ENCODE measurements at regions not wholly inside any gene's neighbourhood (a gene's known extent, or its start where the extent isn't known, plus 50 kb on each side); places are given as distances from the start of the nearest gene placed in this dataset.

- Mint-ChIP-seq H3K9me3 (peaks cover 3% of the 10 kb centered on the region), H3K36me3 (no peaks in the 10 kb centered on the region), H3K4me1 (ENCODE audit: unreplicated experiment) (peaks cover 10% of the 10 kb centered on the region), H3K27me3 (peaks cover 18% of the 10 kb centered on the region), H3K4me3 (no peak overlapping the region), H3K27ac (no peak overlapping the region)
- no peak for TF ChIP-seq CTCF (conservative IDR thresholded peaks at IDR 0.05)
- no peak for DNase-seq (ENCODE audit: extremely low spot score, unreplicated experiment)
Measured at GRCh38 chr7:69433081-69433480, 165.2 kb upstream of the AUTS2 start.

GRCh38 chr7:69434398-69434815, 163.9 kb upstream of the AUTS2 start:
- DNase-seq (ENCODE audit: extremely low spot score, unreplicated experiment), result no peak
- Mint-ChIP-seq H3K36me3 (no peaks in the 10 kb centered on the region), H3K4me1 (ENCODE audit: unreplicated experiment) (peaks cover 17% of the 10 kb centered on the region), H3K4me3 (no peak overlapping the region), H3K9me3 (peaks cover 3% of the 10 kb centered on the region), H3K27me3 (peaks cover 18% of the 10 kb centered on the region), H3K27ac (no peak overlapping the region)
- TF ChIP-seq CTCF (conservative IDR thresholded peaks at IDR 0.05), result no peak

GRCh38 chr7:69435711-69436110, 162.6 kb upstream of the AUTS2 start:
- H3K9me3 Mint-ChIP-seq, result peaks cover 3% of the 10 kb centered on the region
- no peak for TF ChIP-seq CTCF (conservative IDR thresholded peaks at IDR 0.05)
- peaks cover 10% of the 10 kb centered on the region for H3K4me1 Mint-ChIP-seq (ENCODE audit: unreplicated experiment)
- no peak overlapping the region for H3K4me3 Mint-ChIP-seq
- no peak for DNase-seq (ENCODE audit: extremely low spot score, unreplicated experiment)
- H3K36me3 Mint-ChIP-seq, result no peaks in the 10 kb centered on the region
- peaks cover 10% of the 10 kb centered on the region for H3K27me3 Mint-ChIP-seq
- no peak overlapping the region for H3K27ac Mint-ChIP-seq

GRCh38 chr7:69436946-69437345, 161.3 kb upstream of the AUTS2 start:
- TF ChIP-seq CTCF (conservative IDR thresholded peaks at IDR 0.05), result no peak
- no peak for DNase-seq (ENCODE audit: extremely low spot score, unreplicated experiment)
- Mint-ChIP-seq H3K4me3 (no peak overlapping the region), H3K4me1 (ENCODE audit: unreplicated experiment) (peaks cover 9% of the 10 kb centered on the region), H3K27ac (no peak overlapping the region), H3K36me3 (no peaks in the 10 kb centered on the region), H3K9me3 (peaks cover 3% of the 10 kb centered on the region), H3K27me3 (peaks cover 6% of the 10 kb centered on the region)

GRCh38 chr7:69438584-69439412, 159.5 kb upstream of the AUTS2 start:
- no peak for TF ChIP-seq CTCF (conservative IDR thresholded peaks at IDR 0.05)
- H3K27ac Mint-ChIP-seq, result peak overlapping the region; percentile 28
- peaks cover 3% of the 10 kb centered on the region for H3K9me3 Mint-ChIP-seq
- H3K36me3 Mint-ChIP-seq, result no peaks in the 10 kb centered on the region
- no peak for DNase-seq (ENCODE audit: extremely low spot score, unreplicated experiment)
- H3K27me3 Mint-ChIP-seq, result peaks cover 6% of the 10 kb centered on the region
- no peak overlapping the region for H3K4me3 Mint-ChIP-seq
- H3K4me1 Mint-ChIP-seq (ENCODE audit: unreplicated experiment), result peaks cover 7% of the 10 kb centered on the region

Measured in type B pancreatic cell (in vitro differentiated cells).